ENCODE measurements at regions not wholly inside any gene's neighbourhood (a gene's known extent, or its start where the extent isn't known, plus 50 kb on each side); places are given as distances from the start of the nearest gene placed in this dataset.

DNA sequence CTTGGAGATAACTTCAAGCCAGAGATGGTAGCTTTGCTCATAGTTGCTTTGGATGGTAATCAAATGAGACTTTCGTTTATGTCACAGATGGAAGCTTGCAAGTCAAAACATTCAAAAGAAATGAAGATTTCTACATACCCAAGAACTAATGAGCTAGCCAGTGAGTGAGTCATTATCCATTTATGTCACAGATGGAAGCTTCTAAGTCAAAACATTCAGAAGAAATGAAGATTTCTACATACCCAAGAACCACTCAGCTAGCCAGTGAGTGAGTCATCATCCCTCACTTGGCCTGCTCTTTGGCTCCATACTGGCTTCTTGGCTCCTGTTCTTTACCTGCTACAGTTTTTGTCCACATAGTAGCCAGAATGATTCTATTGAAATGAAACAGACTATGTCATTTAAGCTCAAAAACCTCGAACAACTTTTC, 559.8 kb upstream of the CBLB start:
- Histone ChIP-seq H3K4me3 (no peak overlapping the region), H3K9me2 (ENCODE audit: insufficient read depth) (0 out of 2 replicates have a peak, but pooled peaks cover 3% of the 10 kb centered on the region), H3F3A (replicated peaks; ENCODE audit: low read depth) (no peaks in the 10 kb centered on the region), H3K36me3 (ENCODE audit: insufficient read depth) (no peaks in the 10 kb centered on the region), H3K4me1 (ENCODE audit: insufficient read depth) (no peaks in the 10 kb centered on the region), H3K4me2 (no peak overlapping the region), H3K27me3 (ENCODE audit: insufficient read depth) (no peaks in the 10 kb centered on the region), H3K79me2 (replicated peaks; ENCODE audit: insufficient read depth) (no peaks in the 10 kb centered on the region), H3K27ac (ENCODE audit: low read depth) (no peak overlapping the region), H4K20me1 (replicated peaks; ENCODE audit: insufficient read depth) (no peaks in the 10 kb centered on the region), H2AFZ (no peak overlapping the region; the same call in 1 of the 2 replicates)
- ATAC-seq (no peak), DNase-seq (ENCODE audit: low spot score) (no peak)
- Mint-ChIP-seq H3K27ac (no peak overlapping the region), H3K4me1 (no peaks in the 10 kb centered on the region), H3K4me3 (no peak overlapping the region), H3K36me3 (ENCODE audit: low read depth) (0 out of 3 replicates have a peak, but pooled peaks cover 4% of the 10 kb centered on the region), H3K9me3 (no peaks in the 10 kb centered on the region; the same call in 2 of the 3 replicates), H3K27me3 (ENCODE audit: insufficient read depth, low read depth, poor library complexity) (peaks cover 3% of the 10 kb centered on the region)
- no peak for TF ChIP-seq POLR2AphosphoS5 (IDR thresholded peaks at IDR 0.05; ENCODE audit: low read depth)

DNA sequence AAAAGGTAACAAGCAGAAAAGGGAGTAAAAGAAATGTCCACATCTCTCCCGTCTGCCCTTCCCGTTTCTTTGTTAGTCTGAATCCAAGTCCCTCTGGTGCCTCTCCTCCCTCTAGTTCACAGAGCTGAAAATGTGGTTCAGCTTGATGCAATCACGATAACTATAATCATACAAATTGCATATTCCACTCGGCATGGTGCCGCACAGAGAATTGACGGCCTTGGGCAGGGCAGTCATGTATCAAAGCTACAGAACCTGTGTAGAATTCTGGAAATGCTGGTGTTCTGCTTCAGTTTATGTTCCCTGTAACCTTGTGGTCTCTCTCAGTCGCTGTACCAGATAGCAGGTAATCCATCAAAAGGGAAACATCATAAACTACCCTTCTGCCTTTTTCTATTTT, 562.9 kb upstream of the CBLB start:
- no peaks in the 10 kb centered on the region for H3K79me2 ChIP-seq (replicated peaks; ENCODE audit: insufficient read depth)
- no peak overlapping the region for H3K4me3 ChIP-seq
- H3K9me2 ChIP-seq (ENCODE audit: insufficient read depth), result 0 out of 2 replicates have a peak, but pooled peaks cover 3% of the 10 kb centered on the region
- no peak overlapping the region for H3K27ac Mint-ChIP-seq
- H3K27me3 ChIP-seq (ENCODE audit: insufficient read depth), result no peaks in the 10 kb centered on the region
- DNase-seq (ENCODE audit: low spot score), result no peak
- no peak overlapping the region for H3K4me3 Mint-ChIP-seq
- no peak overlapping the region for H3K27ac ChIP-seq (ENCODE audit: low read depth)
- no peak overlapping the region for H3K4me2 ChIP-seq
- H3K36me3 Mint-ChIP-seq (ENCODE audit: low read depth), result 0 out of 3 replicates have a peak, but pooled peaks cover 4% of the 10 kb centered on the region
- no peaks in the 10 kb centered on the region for H4K20me1 ChIP-seq (replicated peaks; ENCODE audit: insufficient read depth)
- no peak for ATAC-seq
- peaks cover 3% of the 10 kb centered on the region for H3K27me3 Mint-ChIP-seq (ENCODE audit: insufficient read depth, low read depth, poor library complexity)
- H3F3A ChIP-seq (replicated peaks; ENCODE audit: low read depth), result no peaks in the 10 kb centered on the region
- 0 out of 2 replicates have a peak overlapping the region, but pooled peaks have one; percentile 44 for H2AFZ ChIP-seq
- no peaks in the 10 kb centered on the region for H3K4me1 ChIP-seq (ENCODE audit: insufficient read depth)
- H3K9me3 Mint-ChIP-seq, result no peaks in the 10 kb centered on the region
- H3K4me1 Mint-ChIP-seq, result no peaks in the 10 kb centered on the region
- no peaks in the 10 kb centered on the region for H3K36me3 ChIP-seq (ENCODE audit: insufficient read depth)
- TF ChIP-seq STAT1 (IDR thresholded peaks at IDR 0.05; ENCODE audit: unreplicated experiment) (no peak), EZH2phosphoT487 (IDR thresholded peaks at IDR 0.05; ENCODE audit: unreplicated experiment) (no peak), ZNF114 (CRISPR knock-in tag; IDR thresholded peaks at IDR 0.05) (no peak), NANOG (IDR thresholded peaks at IDR 0.05; ENCODE audit: borderline replicate concordance) (no peak), ZNF462 (CRISPR knock-in tag; IDR thresholded peaks at IDR 0.05) (no peak), ZNF331 (CRISPR knock-in tag; IDR thresholded peaks at IDR 0.05; ENCODE audit: low read depth) (no peak), CTCF (conservative IDR thresholded peaks at IDR 0.05; ENCODE audit: low read depth in 2 of 2) (no peak), EZH2 (IDR thresholded peaks at IDR 0.05; ENCODE audit: low read depth, unreplicated experiment) (no peak), JUNB (IDR thresholded peaks at IDR 0.05; ENCODE audit: unreplicated experiment) (no peak)
- TF ChIP-seq, protein P1, sequence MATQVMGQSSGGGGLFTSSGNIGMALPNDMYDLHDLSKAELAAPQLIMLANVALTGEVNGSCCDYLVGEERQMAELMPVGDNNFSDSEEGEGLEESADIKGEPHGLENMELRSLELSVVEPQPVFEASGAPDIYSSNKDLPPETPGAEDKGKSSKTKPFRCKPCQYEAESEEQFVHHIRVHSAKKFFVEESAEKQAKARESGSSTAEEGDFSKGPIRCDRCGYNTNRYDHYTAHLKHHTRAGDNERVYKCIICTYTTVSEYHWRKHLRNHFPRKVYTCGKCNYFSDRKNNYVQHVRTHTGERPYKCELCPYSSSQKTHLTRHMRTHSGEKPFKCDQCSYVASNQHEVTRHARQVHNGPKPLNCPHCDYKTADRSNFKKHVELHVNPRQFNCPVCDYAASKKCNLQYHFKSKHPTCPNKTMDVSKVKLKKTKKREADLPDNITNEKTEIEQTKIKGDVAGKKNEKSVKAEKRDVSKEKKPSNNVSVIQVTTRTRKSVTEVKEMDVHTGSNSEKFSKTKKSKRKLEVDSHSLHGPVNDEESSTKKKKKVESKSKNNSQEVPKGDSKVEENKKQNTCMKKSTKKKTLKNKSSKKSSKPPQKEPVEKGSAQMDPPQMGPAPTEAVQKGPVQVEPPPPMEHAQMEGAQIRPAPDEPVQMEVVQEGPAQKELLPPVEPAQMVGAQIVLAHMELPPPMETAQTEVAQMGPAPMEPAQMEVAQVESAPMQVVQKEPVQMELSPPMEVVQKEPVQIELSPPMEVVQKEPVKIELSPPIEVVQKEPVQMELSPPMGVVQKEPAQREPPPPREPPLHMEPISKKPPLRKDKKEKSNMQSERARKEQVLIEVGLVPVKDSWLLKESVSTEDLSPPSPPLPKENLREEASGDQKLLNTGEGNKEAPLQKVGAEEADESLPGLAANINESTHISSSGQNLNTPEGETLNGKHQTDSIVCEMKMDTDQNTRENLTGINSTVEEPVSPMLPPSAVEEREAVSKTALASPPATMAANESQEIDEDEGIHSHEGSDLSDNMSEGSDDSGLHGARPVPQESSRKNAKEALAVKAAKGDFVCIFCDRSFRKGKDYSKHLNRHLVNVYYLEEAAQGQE (IDR thresholded peaks at IDR 0.05; ENCODE audit: unreplicated experiment), result no peak

All from GM23338 (cell line).